PFSK-1 (cell line): ENCODE measurements at regions not wholly inside any gene's neighbourhood (a gene's known extent, or its start where the extent isn't known, plus 50 kb on each side); places are given as distances from the start of the nearest gene placed in this dataset.

ENCODE experiments used
- FOXP2 ChIP-seq: optimal IDR thresholded peaks from 2 replicates; pipeline ENCODE3; 2011; ENCODE audit warnings: borderline replicate concordance, control low read depth, inconsistent platforms; ENCODE audit not compliant: insufficient read depth; ENCODE audit errors: extremely low read length, extremely low read depth
- POLR2AphosphoS5 ChIP-seq: IDR thresholded peaks from 2 replicates; pipeline ENCODE4 v1.6.1; 2012; ENCODE audit warnings: low read depth, mild to moderate bottlenecking, control low read depth, low read length, moderate library complexity
- SIN3A ChIP-seq: IDR thresholded peaks from 2 replicates; pipeline ENCODE4 v1.6.1; 2012; ENCODE audit warnings: mild to moderate bottlenecking, low read length, moderate library complexity, borderline replicate concordance; ENCODE audit not compliant: insufficient read depth
- TAF1 ChIP-seq: IDR thresholded peaks from 2 replicates; pipeline ENCODE4 v1.6.1; 2012; ENCODE audit warnings: low read length, control low read depth, borderline replicate concordance; ENCODE audit not compliant: insufficient read depth
- TF ChIP-seq, protein P1 (sequence below), 2 experiments: IDR thresholded peaks; 2 replicates each; pipeline versions ENCODE4 v1.6.1 to v1.8.0; 2011 to 2012; ENCODE audit warnings: low read depth in 2 of 2, low read length in 2 of 2, control low read depth in 1 of 2, inconsistent platforms in 1 of 2, mild to moderate bottlenecking in 1 of 2, moderate library complexity in 1 of 2; ENCODE audit not compliant: insufficient read depth in 1 of 2

DNA sequence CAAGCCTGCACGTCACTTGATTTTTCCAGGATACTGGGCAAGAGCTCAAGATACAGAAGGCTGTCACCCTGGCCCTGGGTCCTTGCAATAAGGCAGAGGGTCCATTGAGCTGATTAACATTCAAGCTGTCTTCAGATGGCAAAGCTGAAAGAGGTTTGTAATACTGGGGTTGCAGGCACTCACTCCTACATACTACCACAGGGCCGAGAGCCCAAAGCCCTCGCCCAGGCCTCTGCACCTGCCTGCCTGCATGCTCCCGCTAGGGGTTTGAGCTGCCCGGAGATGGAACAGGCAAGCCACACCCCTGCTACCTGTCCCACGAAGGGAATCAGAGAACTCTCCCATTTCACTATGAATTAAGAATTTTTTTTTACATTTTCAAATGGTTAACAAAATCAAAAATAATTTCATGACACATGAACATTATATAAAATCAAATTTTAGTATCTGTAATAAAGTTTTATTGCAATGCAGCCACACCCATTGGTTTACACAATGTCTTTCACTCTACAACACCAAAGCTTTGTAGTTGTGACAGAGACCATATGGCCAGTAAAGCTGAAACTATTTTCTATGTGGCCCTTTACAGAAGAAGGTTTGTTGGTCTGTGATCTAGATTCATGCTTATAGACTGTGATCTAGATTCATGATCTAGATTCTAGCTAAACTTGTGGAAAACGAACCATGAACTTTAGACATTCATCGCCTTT is 530.4 kb upstream of the IGFBP7 start:
- TF ChIP-seq POLR2AphosphoS5 (no peak), FOXP2 (no peak), SIN3A (no peak), TAF1 (no peak)
- TF ChIP-seq, protein P1, sequence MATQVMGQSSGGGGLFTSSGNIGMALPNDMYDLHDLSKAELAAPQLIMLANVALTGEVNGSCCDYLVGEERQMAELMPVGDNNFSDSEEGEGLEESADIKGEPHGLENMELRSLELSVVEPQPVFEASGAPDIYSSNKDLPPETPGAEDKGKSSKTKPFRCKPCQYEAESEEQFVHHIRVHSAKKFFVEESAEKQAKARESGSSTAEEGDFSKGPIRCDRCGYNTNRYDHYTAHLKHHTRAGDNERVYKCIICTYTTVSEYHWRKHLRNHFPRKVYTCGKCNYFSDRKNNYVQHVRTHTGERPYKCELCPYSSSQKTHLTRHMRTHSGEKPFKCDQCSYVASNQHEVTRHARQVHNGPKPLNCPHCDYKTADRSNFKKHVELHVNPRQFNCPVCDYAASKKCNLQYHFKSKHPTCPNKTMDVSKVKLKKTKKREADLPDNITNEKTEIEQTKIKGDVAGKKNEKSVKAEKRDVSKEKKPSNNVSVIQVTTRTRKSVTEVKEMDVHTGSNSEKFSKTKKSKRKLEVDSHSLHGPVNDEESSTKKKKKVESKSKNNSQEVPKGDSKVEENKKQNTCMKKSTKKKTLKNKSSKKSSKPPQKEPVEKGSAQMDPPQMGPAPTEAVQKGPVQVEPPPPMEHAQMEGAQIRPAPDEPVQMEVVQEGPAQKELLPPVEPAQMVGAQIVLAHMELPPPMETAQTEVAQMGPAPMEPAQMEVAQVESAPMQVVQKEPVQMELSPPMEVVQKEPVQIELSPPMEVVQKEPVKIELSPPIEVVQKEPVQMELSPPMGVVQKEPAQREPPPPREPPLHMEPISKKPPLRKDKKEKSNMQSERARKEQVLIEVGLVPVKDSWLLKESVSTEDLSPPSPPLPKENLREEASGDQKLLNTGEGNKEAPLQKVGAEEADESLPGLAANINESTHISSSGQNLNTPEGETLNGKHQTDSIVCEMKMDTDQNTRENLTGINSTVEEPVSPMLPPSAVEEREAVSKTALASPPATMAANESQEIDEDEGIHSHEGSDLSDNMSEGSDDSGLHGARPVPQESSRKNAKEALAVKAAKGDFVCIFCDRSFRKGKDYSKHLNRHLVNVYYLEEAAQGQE (IDR thresholded peaks at IDR 0.05; ENCODE audit: insufficient read depth in 1 of 2, low read depth in 2 of 2, low read length in 2 of 2), result no peak
